Gastroesophageal sphincter (tissue), 3 donors: ENCODE measurements at regions not wholly inside any gene's neighbourhood (a gene's known extent, or its start where the extent isn't known, plus 50 kb on each side); places are given as distances from the start of the nearest gene placed in this dataset.

Experiments used
- EP300 ChIP-seq: sonication (generic); formaldehyde crosslinking; IDR thresholded peaks from one replicate; pipeline ENCODE4 v1.6.1; 2017; ENCODE audit warnings: antibody characterized with exemption, mild to moderate bottlenecking
- POLR2A ChIP-seq, 2 donors: fragments of 450-650 bp; IDR thresholded peaks; one replicate each; pipeline ENCODE4 v1.6.1; 2017; ENCODE audit warnings: antibody characterized with exemption in 2 of 2, mild to moderate bottlenecking in 2 of 2, moderate library complexity in 1 of 2
- POLR2AphosphoS5 ChIP-seq: sonication (generic); formaldehyde crosslinking; IDR thresholded peaks from one replicate; pipeline ENCODE4 v1.6.1; 2017; ENCODE audit warnings: antibody characterized with exemption
- TF ChIP-seq, protein P1 (sequence below), 4 experiments: fragments of 200-600 bp in 2 of 4; fragments of 450-650 bp in 2 of 4; sonication (generic) in 1 of 4; IDR thresholded peaks; one replicate each; pipeline ENCODE4 v1.5.1; 2017 to 2019; ENCODE audit warnings: antibody characterized with exemption in 4 of 4, mild to moderate bottlenecking in 2 of 4, moderate library complexity in 2 of 4

GRCh38 chr15:47427463-47427862 lies 289.8 kb upstream of the SEMA6D start:
- TF ChIP-seq, protein P1, sequence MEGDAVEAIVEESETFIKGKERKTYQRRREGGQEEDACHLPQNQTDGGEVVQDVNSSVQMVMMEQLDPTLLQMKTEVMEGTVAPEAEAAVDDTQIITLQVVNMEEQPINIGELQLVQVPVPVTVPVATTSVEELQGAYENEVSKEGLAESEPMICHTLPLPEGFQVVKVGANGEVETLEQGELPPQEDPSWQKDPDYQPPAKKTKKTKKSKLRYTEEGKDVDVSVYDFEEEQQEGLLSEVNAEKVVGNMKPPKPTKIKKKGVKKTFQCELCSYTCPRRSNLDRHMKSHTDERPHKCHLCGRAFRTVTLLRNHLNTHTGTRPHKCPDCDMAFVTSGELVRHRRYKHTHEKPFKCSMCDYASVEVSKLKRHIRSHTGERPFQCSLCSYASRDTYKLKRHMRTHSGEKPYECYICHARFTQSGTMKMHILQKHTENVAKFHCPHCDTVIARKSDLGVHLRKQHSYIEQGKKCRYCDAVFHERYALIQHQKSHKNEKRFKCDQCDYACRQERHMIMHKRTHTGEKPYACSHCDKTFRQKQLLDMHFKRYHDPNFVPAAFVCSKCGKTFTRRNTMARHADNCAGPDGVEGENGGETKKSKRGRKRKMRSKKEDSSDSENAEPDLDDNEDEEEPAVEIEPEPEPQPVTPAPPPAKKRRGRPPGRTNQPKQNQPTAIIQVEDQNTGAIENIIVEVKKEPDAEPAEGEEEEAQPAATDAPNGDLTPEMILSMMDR (IDR thresholded peaks at IDR 0.05), result no peak
- no peak for TF ChIP-seq POLR2A (IDR thresholded peaks at IDR 0.05)
- no peak for TF ChIP-seq POLR2AphosphoS5
- no peak for TF ChIP-seq EP300
